ENCODE measurements at regions not wholly inside any gene's neighbourhood (a gene's known extent, or its start where the extent isn't known, plus 50 kb on each side); places are given as distances from the start of the nearest gene placed in this dataset.

DNA sequence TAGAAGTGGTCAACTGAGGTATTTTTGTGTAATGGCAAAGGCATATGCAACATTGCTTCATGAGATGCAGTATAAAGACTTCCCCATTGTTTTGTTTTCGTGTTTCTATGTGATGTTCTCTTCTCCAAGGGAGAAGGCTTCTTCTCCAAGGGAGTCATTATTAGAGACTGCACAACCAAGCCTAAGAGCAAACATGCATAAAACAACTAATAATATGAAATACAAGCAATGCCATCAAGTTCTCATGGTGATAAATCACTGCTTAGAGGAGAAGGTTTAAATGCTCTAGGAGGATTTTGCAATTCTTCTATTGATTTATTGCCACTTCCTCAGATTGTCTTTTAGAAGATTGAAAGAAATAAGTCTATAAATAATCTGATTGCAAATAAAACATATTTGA lies 524.4 kb downstream of the IRS1 start:
- Histone ChIP-seq H3K27ac (ENCODE audit: low read depth, low read length, poor library complexity, severe bottlenecking) (no peak overlapping the region), H3K9me3 (ENCODE audit: low read length) (no peaks in the 10 kb centered on the region), H3K4me1 (ENCODE audit: insufficient read depth, low read length, severe bottlenecking) (no peaks in the 10 kb centered on the region), H2AFZ (ENCODE audit: low read length) (no peak overlapping the region), H3K36me3 (ENCODE audit: insufficient read depth, low read length) (no peaks in the 10 kb centered on the region), H3K9ac (ENCODE audit: low read length) (no peak overlapping the region), H3K27me3 (ENCODE audit: insufficient read depth, low read length) (no peaks in the 10 kb centered on the region), H3F3A (ENCODE audit: insufficient read depth, low read length) (no peaks in the 10 kb centered on the region), H4K20me1 (ENCODE audit: insufficient read depth, low read length) (no peaks in the 10 kb centered on the region), H3K4me3 (ENCODE audit: low read depth, low read length, poor library complexity, severe bottlenecking) (no peak overlapping the region), H3K4me2 (ENCODE audit: low read length) (no peak overlapping the region), H3K79me2 (ENCODE audit: insufficient read depth, low read length) (no peaks in the 10 kb centered on the region), H3K9me2 (ENCODE audit: low read depth, low read length) (no peaks in the 10 kb centered on the region)
- no peak for TF ChIP-seq EZH2 (IDR thresholded peaks at IDR 0.05; ENCODE audit: borderline replicate concordance, low read length)
- TF ChIP-seq, protein P1, sequence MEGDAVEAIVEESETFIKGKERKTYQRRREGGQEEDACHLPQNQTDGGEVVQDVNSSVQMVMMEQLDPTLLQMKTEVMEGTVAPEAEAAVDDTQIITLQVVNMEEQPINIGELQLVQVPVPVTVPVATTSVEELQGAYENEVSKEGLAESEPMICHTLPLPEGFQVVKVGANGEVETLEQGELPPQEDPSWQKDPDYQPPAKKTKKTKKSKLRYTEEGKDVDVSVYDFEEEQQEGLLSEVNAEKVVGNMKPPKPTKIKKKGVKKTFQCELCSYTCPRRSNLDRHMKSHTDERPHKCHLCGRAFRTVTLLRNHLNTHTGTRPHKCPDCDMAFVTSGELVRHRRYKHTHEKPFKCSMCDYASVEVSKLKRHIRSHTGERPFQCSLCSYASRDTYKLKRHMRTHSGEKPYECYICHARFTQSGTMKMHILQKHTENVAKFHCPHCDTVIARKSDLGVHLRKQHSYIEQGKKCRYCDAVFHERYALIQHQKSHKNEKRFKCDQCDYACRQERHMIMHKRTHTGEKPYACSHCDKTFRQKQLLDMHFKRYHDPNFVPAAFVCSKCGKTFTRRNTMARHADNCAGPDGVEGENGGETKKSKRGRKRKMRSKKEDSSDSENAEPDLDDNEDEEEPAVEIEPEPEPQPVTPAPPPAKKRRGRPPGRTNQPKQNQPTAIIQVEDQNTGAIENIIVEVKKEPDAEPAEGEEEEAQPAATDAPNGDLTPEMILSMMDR (IDR thresholded peaks at IDR 0.05; ENCODE audit: low read length): no peak

DNA sequence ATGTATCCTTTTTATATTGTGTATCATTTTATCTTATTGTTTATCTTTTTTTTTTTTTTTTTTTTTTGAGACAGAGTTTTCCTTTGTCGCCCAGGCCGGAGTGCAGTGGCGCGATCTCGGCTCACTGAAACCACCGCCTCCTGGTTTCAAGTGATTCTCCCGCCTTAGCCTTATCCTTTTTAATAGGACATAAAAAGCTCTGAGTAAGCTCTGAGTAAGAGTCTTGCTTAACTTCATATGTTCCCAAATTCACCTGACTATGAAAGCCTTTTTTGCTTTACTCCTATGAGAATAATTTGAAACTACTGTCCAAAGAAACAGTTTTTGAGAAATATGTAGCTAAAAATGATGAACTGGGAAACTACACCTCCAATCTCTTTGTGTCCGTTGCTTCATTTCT lies 525.5 kb downstream of the IRS1 start:
- Histone ChIP-seq H3K9me3 (ENCODE audit: low read length) (no peaks in the 10 kb centered on the region), H3K9ac (ENCODE audit: low read length) (no peak overlapping the region), H4K20me1 (ENCODE audit: insufficient read depth, low read length) (no peaks in the 10 kb centered on the region), H3K4me2 (ENCODE audit: low read length) (no peak overlapping the region), H3K79me2 (ENCODE audit: insufficient read depth, low read length) (no peaks in the 10 kb centered on the region), H3K4me1 (ENCODE audit: insufficient read depth, low read length, severe bottlenecking) (no peaks in the 10 kb centered on the region), H3K27ac (ENCODE audit: low read depth, low read length, poor library complexity, severe bottlenecking) (no peak overlapping the region), H3K4me3 (ENCODE audit: low read depth, low read length, poor library complexity, severe bottlenecking) (no peak overlapping the region), H2AFZ (ENCODE audit: low read length) (no peak overlapping the region), H3F3A (ENCODE audit: insufficient read depth, low read length) (no peaks in the 10 kb centered on the region), H3K36me3 (ENCODE audit: insufficient read depth, low read length) (no peaks in the 10 kb centered on the region), H3K27me3 (ENCODE audit: insufficient read depth, low read length) (no peaks in the 10 kb centered on the region), H3K9me2 (ENCODE audit: low read depth, low read length) (no peaks in the 10 kb centered on the region)
- no peak for TF ChIP-seq EZH2 (IDR thresholded peaks at IDR 0.05; ENCODE audit: borderline replicate concordance, low read length)
- TF ChIP-seq, protein P1 (IDR thresholded peaks at IDR 0.05; ENCODE audit: low read length): no peak

- H4K20me1 ChIP-seq (ENCODE audit: insufficient read depth, low read length): no peaks in the 10 kb centered on the region
Observed at GRCh38 chr2:226273440-226273839, 526.2 kb downstream of the IRS1 start.

DNA sequence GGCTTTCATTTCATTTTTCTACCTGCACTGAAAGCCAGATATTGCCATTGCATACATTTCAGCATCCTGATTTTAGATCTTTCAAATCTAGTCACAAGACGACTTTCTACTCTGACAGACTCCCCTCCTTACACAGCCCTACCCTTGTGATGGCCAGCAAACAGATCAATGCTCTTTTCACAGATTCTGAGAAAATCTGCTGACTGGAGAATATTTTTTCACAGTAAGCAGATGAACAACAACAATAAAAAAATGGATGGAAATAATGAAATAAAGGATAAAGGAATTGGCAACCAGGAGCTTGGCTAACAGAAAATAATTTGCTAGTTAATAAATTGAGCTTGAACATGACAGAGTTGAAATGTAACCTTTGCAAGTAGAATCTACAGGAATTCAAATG lies 527.2 kb downstream of the IRS1 start:
- no peak overlapping the region for H3K4me2 ChIP-seq (ENCODE audit: low read length)
- no peaks in the 10 kb centered on the region for H3K9me3 ChIP-seq (ENCODE audit: low read length)
- no peaks in the 10 kb centered on the region for H3K36me3 ChIP-seq (ENCODE audit: insufficient read depth, low read length)
- no peak overlapping the region for H3K9ac ChIP-seq (ENCODE audit: low read length)
- no peaks in the 10 kb centered on the region for H3K9me2 ChIP-seq (ENCODE audit: low read depth, low read length)
- no peaks in the 10 kb centered on the region for H4K20me1 ChIP-seq (ENCODE audit: insufficient read depth, low read length)
- H3K79me2 ChIP-seq (ENCODE audit: insufficient read depth, low read length): no peaks in the 10 kb centered on the region
- no peaks in the 10 kb centered on the region for H3F3A ChIP-seq (ENCODE audit: insufficient read depth, low read length)
- no peak overlapping the region for H3K4me3 ChIP-seq (ENCODE audit: low read depth, low read length, poor library complexity, severe bottlenecking)
- no peak for TF ChIP-seq EZH2 (IDR thresholded peaks at IDR 0.05; ENCODE audit: borderline replicate concordance, low read length)
- TF ChIP-seq, protein P1 (IDR thresholded peaks at IDR 0.05; ENCODE audit: low read length): no peak
- H2AFZ ChIP-seq (ENCODE audit: low read length): no peak overlapping the region
- H3K27ac ChIP-seq (ENCODE audit: low read depth, low read length, poor library complexity, severe bottlenecking): no peak overlapping the region
- no peaks in the 10 kb centered on the region for H3K27me3 ChIP-seq (ENCODE audit: insufficient read depth, low read length)
- H3K4me1 ChIP-seq (ENCODE audit: insufficient read depth, low read length, severe bottlenecking): no peaks in the 10 kb centered on the region

More at GRCh38 chr2:226273440-226273839, 526.2 kb downstream of the IRS1 start:
- Histone ChIP-seq H3K9me3 (ENCODE audit: low read length) (no peaks in the 10 kb centered on the region), H3K9ac (ENCODE audit: low read length) (no peak overlapping the region), H3K4me2 (ENCODE audit: low read length) (no peak overlapping the region), H3F3A (ENCODE audit: insufficient read depth, low read length) (no peaks in the 10 kb centered on the region), H3K27me3 (ENCODE audit: insufficient read depth, low read length) (no peaks in the 10 kb centered on the region), H3K4me3 (ENCODE audit: low read depth, low read length, poor library complexity, severe bottlenecking) (no peak overlapping the region), H3K36me3 (ENCODE audit: insufficient read depth, low read length) (no peaks in the 10 kb centered on the region), H3K4me1 (ENCODE audit: insufficient read depth, low read length, severe bottlenecking) (no peaks in the 10 kb centered on the region), H3K27ac (ENCODE audit: low read depth, low read length, poor library complexity, severe bottlenecking) (no peak overlapping the region), H3K79me2 (ENCODE audit: insufficient read depth, low read length) (no peaks in the 10 kb centered on the region), H2AFZ (ENCODE audit: low read length) (no peak overlapping the region), H3K9me2 (ENCODE audit: low read depth, low read length) (no peaks in the 10 kb centered on the region)
- TF ChIP-seq EZH2 (IDR thresholded peaks at IDR 0.05; ENCODE audit: borderline replicate concordance, low read length): no peak

All from OCI-LY1 (cell line).